ENCODE measurements at regions not wholly inside any gene's neighbourhood (a gene's known extent, or its start where the extent isn't known, plus 50 kb on each side); places are given as distances from the start of the nearest gene placed in this dataset.

DNA sequence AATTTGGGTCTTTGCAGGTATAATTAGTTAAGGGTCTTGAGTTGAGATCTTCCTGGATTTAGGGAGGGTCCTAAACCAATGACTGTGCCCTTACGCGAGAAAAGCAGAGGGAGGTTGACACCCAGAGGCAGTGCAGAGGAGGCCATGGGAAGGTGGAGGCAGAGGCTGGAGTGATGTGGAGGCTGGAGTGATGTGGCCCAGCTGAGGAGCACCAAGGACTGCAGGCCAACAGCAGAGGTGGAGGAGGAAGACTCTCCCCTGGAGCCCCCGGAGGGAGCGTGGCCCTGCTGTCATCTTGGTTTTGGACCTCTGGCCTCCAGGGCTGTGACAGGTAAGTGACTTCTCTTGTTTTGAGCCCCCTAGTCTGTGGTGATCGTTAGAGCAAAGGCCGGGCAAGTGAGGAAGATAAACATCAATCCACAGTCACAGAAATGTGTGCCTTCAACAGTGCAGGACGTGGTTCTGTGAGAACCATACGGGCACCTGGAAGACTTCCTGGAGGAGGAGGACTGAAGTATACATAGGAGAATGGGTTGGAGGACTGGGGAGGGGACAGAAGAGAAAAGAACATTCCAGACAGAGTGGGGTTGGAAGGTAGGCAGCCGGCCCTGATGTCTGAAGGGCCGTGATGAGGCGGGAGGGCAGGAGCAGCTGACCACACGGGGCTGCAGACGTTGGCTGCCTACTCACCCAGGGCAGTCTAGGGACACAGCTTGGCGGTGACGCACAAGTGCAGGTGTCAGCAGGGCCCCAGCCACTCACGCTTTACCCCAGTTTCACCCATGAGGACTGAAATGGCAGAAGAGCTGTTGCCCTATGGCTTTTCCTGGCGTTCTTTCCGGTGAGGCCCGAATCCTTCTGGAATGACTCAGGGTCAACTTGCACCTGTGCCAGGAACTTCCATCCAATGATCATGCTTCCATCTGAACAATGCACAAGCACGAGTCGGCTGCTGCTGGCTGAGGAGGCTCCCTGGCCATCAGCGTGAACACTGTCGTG lies 270.2 kb downstream of the CTTN start:
- FAIRE-seq (no peak), DNase-seq (ENCODE audit: insufficient read length, low spot score) (no peak)

DNA sequence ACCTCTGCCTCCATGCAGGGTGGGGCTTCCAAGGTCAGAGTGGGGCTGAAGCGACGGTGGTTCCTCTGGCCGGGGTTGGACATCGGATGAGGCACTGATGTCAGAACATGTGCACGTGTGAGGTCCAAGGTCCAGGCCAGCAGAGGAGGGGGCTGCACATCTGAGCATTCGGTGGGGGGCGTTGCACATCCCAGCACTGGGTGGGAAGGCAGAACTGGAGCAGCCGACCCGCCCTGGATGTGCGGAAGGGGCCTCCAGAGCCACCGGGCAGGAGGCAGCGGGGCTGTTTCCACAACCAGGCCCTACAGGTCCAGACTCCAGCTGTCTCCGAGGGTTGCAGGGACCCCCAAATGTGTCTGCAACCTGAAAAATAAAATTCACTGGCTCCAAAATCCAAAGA lies 271.0 kb downstream of the CTTN start:
- no peak for FAIRE-seq
- no peak for DNase-seq (ENCODE audit: insufficient read length, low spot score)

DNA sequence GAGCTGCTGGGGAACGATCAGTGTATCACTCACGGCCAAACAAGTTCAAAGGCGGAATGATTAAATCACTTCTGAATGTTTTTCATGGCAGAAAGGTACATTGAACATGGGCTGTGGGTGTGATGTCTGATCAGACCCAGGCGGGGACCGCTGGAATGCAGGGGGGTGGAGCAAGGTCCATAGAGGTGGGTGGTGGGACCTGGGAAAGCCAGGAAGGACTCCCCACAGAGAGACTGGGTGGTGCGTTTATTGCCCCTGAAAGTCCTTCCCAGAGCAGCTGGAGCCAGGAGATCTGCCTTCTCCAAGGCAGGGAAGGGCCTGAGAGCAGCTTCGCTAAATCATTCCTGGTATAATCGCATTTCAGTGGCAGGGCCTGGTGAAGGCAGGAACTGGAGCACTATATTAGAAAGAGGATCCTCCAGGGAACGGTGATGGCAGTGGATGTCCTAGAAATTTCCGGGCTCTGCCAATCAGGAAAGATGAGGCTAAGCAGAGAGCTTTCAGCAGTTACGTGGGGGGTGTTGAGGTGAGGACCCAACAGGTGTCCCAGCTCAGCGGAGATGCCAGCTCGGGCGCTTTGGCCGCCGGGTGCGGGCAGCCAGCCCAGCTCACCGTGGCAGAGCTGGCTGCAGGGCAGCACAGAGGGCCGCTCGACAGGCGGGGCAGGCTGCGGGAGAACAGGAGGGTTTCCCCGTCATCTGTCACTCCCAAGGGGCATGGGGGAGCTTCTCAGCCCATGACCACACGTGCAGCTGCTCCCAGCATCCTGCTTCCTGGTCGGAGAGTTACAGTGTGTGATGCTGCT lies 271.7 kb downstream of the CTTN start:
- FAIRE-seq: no peak

DNA sequence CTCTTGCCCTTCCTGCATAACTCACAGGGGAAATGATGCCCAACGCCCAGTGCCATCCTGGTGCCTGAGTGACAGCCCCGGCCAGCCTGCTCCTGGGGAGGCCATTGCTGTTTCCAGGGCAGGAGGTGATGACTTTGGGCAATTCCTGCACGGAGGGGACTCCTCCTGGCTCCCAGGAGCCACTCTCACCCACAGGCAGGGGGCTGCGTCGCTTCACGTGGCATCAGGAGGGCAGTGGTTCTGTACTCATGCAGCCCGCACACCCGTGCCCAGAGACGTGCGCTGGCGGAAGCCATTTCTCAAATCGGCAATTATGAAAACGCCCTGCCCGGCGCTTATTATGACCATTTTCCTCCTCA lies 272.3 kb downstream of the CTTN start:
- DNase-seq (ENCODE audit: insufficient read length, low spot score) (no peak), FAIRE-seq (no peak)

More for the DNA sequence above, 271.7 kb downstream of the CTTN start:
- DNase-seq (ENCODE audit: insufficient read length, low spot score): no peak

DNA sequence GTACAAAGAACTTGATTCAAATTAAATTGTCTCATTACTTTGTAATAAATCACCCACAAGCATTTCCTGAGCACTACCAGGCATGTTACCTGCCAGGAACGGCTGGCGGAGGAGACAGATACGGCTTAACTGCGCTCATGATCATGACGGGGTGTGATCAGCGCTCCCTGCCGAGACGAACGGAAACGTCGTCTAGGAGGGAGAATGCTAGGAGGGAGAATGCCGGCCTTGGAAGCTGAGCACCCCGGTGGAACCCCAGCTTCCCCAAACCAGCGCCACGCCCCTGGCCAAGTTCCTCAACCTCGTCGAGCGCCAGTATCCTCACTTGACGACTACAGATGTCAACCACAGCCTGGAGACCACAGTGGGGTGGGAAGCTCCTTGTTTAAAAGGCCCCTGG lies 272.8 kb downstream of the CTTN start:
- no peak for DNase-seq (ENCODE audit: insufficient read length, low spot score)
- no peak for FAIRE-seq

DNA sequence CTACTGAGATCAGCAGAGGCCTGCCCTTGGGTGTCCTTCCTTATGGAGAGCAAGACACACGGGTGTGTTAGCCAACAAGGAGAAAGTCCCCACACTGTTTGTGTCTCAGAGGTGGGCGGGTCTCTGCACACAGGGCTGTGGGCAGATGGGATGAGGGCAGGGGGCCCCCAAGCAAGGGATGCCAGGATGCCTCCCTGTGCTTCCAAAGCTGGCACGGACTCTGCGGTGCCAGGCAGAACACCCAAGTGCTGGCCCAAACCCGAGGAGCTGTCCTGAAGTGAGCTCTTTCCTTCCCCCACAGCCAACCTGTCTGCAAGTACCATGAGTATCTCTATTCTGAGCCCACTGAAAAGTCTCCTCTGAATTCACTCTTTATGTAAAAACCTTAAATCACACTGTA lies 273.3 kb downstream of the CTTN start:
- FAIRE-seq (no peak), DNase-seq (ENCODE audit: insufficient read length, low spot score) (no peak)

DNA sequence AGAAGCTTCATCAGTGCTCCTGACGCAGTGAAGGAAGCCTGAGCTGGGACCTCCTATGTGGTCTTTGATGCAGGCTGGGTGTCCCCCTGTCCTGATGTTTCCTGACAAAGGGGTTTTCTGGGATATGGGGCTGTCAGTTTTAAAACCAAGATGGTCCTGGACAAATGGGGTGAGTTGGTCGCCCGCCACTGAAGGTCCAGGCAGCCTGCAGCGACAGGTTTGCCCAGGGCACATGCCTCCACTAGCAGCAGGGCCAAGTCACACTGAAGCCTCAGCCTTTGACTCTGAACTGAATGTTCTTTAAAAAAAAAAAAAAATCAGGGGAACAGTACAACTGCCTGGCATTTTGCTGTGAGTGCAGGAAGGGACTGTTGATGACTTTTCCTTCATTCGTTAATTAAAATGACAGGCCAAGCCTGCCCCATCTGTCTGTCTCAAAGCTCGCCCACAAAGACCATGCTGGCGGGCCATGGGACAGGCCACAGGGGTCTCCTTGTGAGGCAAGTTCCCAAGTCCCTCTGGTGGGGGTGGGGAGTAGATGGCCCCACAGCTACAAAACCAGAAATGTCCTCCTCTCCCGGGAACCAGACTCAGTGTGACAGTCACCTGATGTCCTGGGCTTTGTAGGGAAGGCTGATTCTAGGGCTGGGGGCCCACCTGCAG lies 274.8 kb downstream of the CTTN start:
- DNase-seq (ENCODE audit: insufficient read length, low spot score): no peak
- no peak for FAIRE-seq

DNA sequence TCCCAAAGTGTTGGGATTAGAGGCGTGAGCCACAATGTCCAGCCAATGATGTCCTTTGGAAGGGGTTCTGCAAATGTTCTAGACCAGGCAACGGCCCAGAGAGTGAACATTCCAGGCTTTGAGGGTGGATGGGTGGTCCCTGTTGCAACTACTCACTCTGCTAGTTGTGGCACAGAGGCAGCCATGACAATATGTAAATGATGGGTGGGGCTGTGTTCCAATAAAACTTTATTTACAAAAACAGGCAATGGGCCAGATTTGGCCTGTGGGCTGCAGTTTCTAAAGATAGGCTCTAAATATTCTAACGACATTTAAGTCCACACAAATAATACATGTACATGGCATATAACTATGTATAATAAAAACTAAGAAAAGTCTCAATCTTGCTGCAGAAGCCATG lies 276.3 kb downstream of the CTTN start:
- DNase-seq (ENCODE audit: insufficient read length, low spot score) (no peak), FAIRE-seq (no peak)

DNA sequence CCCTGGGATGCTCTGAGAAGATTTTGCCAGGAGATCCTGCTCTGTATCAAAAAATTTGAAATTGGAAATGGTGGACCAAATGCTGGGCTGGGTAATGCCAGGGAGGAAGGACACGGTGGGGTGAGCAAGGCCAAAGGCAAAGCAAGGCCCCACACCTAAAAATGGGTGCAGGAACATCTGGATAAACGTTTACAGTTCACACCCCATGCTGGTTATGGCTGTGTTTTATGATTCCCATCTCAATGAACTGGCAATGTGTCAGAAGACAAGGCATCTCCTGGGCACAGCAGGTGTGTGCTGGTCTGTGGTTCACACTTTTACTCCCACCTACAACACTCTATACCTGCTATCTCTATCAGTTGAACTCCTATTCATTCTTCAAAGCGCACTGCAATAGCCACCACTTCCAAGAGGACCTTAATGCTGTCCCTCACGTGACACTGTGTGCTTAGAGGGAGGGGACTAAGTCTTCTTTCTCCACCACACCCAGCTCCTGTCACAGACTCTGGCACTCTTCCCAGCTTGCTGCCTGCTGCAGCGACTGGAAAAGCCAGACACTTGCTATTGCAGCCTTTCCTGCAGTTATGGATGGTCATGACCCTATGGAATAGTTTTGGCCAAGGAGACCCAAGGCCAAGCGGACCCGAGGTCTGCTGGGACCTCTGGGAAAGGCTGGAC lies 277.5 kb downstream of the CTTN start:
- no peak for FAIRE-seq
- no peak for DNase-seq (ENCODE audit: insufficient read length, low spot score)

DNA sequence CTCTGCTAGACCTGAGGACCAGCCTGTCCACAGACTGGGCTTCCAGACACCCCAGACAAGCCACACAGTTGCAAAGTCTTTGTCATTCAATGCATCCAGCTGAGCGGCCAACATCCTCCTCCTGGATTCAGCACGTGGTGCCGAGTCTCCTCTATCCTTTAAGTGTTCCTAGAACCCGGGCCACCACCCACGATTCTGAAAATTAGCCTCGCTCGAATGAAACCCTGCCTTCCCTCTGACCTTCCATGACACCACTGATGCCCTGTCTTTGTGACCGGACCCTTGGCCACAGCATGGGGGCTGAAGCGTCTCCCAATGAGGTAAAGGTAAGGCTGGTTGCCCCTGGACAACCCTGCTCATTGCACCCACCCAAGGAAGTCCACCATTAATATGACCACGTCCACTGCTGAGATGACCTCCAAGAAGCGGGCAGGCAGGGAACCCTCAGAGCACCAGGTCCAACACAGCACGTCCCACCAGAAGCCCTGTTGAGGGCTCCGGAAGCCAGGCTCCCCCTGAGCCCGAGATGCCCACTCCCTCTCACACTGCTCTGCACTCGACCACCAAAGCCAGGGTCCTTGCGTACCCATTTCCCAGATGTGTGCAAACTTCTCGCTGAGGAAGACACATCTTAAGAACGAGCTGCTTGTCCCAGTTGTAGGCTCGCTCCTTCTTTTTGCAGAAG lies 279.0 kb downstream of the CTTN start:
- FAIRE-seq: no peak

DNA sequence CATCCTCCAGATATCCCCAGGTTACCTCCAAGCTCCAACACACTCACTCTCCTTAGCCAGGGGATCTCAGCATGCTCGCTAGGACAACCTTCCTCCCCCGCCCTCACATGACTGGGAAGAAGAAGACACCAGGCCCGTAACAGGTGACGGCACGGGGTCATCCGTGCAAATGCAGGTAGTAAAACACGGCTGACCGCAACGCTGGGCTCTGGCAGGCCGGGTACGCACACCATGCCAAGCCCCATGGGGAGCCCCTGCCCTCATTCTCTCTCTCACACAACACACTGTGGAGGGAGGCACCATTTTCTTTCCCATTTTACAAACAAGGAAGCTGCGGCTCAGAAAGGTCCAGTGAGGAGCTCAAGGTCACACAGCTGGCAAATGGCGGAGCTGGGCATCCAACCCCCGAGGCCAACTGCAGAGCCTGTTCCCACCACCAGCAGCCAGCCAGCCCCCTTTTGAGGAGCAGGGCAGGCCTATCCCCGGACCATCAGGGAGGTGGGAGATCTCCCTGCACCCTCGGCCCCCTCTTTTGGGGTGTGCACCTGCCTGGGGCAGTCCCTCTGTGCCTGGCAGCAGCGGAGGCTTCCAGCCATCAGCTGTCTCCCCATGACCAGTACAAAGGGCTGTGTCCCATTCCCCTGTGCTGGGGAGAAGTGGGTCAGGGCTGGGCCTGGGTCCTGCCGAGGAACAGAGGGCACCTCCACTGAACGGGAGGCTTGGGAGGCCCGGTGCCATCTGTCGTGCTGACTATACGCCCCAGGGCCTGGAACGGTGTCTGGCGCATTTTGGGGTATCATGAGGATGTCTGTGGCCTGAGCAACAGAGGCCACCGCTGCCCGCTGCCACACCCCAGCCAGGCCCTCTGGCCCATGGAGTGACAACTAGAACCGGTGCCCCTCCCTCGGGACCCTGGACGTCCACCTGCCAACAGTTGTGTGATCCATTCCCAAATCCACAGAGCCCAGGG lies 280.9 kb downstream of the CTTN start:
- DNase-seq (ENCODE audit: insufficient read length, low spot score) (no peak), FAIRE-seq (no peak)

More for the DNA sequence above, 279.0 kb downstream of the CTTN start:
- DNase-seq (ENCODE audit: insufficient read length, low spot score): no peak

DNA sequence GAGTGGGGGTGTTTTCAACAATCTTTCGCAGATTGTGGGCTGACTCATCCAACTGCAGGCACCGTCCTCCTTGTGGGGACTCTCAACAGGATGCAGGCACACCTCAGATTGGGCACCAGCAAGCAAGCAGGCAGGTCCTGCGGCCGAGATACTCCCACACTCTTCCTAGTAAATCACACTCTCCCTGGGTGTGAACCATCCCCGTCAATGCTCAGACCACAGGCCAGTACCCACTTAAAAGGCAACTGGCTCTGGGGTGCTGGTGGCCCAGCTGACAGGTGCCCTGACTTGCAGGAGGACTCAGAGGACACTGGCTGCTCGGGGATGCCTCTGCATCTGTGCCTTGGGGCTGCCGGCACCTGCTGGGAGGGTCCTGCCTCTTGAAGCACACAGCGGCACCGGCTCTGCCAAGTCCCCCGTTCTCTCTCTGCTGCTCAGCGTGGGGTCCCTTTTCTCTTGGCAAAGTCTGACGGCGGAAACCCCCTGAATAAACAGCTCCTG lies 282.5 kb downstream of the CTTN start:
- FAIRE-seq: no peak
- DNase-seq (ENCODE audit: insufficient read length, low spot score): no peak

DNA sequence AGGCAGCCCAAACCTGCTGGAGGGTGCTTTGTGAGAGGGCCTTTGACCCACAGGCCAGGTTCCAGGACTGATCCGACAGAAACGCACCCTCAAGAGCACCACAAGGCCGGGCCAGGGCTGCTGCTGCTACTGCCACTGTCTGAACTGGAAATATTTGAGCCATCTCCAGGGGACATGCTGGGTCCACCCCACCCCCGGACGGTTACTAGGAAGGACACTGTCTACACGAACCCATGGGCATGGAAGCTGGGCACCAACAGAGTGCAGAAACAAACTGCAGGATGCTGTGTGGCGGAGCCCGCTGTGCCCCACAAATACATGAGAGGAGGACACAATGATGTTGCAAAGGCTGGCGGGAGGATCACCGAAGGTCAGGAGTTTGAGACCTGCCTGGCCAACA lies 283.7 kb downstream of the CTTN start:
- FAIRE-seq (no peak), DNase-seq (ENCODE audit: insufficient read length, low spot score) (no peak)

DNA sequence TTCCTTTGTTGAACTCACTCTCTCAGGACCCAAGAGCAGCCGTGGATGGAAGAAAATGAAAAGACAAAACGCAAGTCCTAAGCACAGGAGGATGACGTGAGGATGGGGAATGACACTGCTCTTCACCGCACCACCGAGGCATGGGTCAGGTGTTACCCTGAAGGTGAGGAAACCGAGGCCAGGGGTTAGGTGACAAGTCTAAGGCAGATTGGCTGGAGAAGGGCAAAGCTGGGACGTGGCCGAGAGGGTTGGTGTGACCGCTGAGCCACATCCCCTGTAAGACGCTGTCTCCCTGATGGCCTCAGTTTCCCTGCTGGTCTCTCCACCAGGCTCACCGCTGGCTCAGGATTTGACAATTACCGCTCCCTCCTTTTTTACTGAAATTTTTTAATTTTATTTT lies 284.4 kb downstream of the CTTN start:
- no peak for FAIRE-seq
- DNase-seq (ENCODE audit: insufficient read length, low spot score): no peak

DNA sequence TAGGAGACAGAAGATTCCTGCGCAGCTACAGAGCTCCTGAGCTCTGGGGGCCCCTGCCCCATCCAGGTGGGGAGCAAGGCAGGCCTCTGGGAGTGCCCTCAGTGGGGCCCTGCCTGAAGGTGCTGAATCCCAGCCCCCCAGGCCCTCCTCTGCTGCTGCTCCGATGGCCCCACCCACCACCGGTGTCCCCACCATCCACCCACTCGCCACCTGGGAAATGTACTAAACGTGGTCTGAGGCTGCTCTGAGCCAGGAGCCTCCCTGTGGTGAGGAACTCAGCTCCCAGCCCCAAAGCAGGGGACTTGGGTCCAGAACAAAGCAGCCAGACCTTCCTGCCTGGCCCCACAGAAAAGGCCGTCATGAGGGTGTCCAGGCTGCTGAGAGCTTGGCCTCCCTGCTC lies 289.4 kb downstream of the CTTN start:
- no peak for DNase-seq (ENCODE audit: insufficient read length, low spot score)
- FAIRE-seq: no peak

DNA sequence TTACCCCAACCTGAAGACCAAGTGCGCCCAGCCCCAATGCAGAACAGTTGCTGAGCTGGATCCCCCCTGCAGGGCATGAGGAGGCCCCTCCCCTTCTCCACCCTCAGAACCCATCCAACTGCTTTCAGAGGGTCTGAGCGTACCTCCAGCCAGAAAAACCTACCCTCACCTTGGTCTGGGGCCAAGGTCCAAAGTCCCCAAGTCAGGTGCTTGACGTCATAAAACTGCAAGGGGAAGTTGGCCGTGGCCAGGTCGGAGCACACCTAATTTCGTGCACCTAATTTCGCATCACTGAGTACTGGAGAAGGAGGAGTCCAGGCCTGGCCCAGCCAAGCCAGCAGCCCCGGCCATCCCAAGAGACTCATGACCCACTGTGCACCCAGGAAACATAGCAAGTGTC lies 289.8 kb downstream of the CTTN start:
- DNase-seq (ENCODE audit: insufficient read length, low spot score) (no peak), FAIRE-seq (no peak)

DNA sequence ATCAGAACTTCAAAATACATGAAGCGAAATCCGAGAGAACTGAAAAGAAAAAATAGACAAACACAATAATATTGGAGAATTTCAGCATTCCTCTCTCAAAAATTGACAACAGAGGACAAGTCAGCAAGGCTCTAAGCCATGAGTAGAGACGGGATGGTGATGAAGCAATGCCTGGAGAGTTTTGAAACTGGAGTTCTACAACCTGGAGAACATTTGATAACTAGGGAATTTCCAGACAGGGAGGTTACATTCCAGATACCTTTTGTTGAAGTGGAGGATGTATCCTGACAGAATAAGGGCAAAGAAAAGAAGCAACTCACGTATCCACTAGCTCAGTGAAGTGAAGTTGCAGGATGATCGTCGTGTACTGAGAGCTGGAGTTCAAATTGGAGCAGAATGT lies 291.4 kb downstream of the CTTN start:
- DNase-seq (ENCODE audit: insufficient read length, low spot score) (no peak), FAIRE-seq (no peak)

DNA sequence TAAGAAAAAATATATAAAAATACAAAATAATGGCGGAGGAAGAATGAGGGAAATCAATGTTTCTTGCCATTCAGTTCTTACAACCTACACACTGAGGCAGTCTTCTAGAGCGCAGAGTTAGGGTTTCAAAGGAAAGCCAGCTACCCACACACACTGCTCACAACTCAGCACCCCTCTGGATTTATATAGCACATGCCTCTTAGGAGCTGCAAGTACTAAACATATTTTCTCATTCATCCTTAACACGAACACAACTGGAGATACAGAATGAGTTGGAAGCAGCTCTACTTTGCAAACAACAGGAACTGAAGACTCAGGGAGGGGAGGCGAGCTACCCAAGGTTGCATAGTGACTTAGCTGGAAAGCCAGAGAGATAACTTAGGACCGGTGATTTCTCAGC lies 293.8 kb downstream of the CTTN start:
- no peak for DNase-seq (ENCODE audit: insufficient read length, low spot score)
- no peak for FAIRE-seq

DNA sequence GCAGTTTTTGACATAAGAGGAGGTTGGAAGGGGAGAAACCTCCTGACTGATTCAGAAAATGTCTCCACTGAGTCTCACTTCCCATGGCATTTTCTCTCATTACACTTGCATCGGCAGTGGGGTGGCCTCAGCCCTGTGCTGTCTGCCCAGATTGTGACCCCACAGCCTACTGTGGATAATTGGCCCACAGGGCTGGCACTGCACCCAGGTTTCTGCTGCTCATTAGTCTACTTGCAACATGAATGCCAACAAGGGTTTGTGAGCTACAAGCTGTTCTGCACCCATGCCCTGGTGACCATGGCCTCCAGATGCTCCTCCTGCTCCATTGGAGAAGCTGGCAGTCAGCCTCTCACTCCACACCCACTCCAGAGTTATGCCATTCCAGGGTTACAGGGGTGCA lies 296.0 kb downstream of the CTTN start:
- no peak for FAIRE-seq

More for the DNA sequence above, 296.0 kb downstream of the CTTN start:
- DNase-seq (ENCODE audit: insufficient read length, low spot score): no peak
